Bronchial epithelial cell (primary cell): ENCODE measurements at regions not wholly inside any gene's neighbourhood (a gene's known extent, or its start where the extent isn't known, plus 50 kb on each side); places are given as distances from the start of the nearest gene placed in this dataset.
"Not testable (repeated sequence)": the region's sequence is repeated elsewhere in the genome, so short reads cannot be mapped to it uniquely, and the experiment has no call there.

Experiments used
- DNase-seq: peaks from one replicate; pipeline ENCODE4 v3.0.0-alpha.2; 2010; ENCODE audit warnings: low read depth
- FAIRE-seq: peaks from 2 replicates; lab custom pipeline; 2011; peaks lifted over from hg19 to GRCh38; lab: Jason Lieb, UNC
- H3K27me3 ChIP-seq: 2 replicates; pipeline ENCODE4 v1.5.1; 2011; ENCODE audit warnings: low read length; ENCODE audit not compliant: control insufficient read depth, insufficient read depth
- H3K36me3 ChIP-seq: 2 replicates; pipeline ENCODE4 v1.5.1; 2011; ENCODE audit warnings: low read length; ENCODE audit not compliant: control insufficient read depth, insufficient read depth
- H3K4me3 ChIP-seq: 2 replicates; pipeline ENCODE4 v1.5.1; 2011; ENCODE audit warnings: mild to moderate bottlenecking, low read depth, low read length, control low read depth
- CTCF ChIP-seq: IDR thresholded peaks from 2 replicates; pipeline ENCODE4 v1.5.1; 2011; ENCODE audit warnings: mild to moderate bottlenecking, moderate library complexity, low read length, control low read depth, inconsistent platforms; ENCODE audit not compliant: insufficient read depth, severe bottlenecking

GRCh38 chr2:175792881-175793280, 209.2 kb downstream of the LNPK start:
- FAIRE-seq (no peak), DNase-seq (no peak)
- no peaks in the 10 kb centered on the region for H3K36me3 ChIP-seq
- no peak overlapping the region for H3K4me3 ChIP-seq
- no peak for TF ChIP-seq CTCF
- no peaks in the 10 kb centered on the region for H3K27me3 ChIP-seq

- DNase-seq (no peak), FAIRE-seq (no peak)
- Histone ChIP-seq H3K36me3 (no peaks in the 10 kb centered on the region), H3K4me3 (no peak overlapping the region), H3K27me3 (no peaks in the 10 kb centered on the region)
- no peak for TF ChIP-seq CTCF
These were observed 209.9 kb downstream of the LNPK start for GRCh38 chr2:175792199-175792598.

GRCh38 chr2:175786471-175787124, 215.5 kb downstream of the LNPK start:
- Histone ChIP-seq H3K27me3 (no peaks in the 10 kb centered on the region), H3K36me3 (no peaks in the 10 kb centered on the region), H3K4me3 (no peak overlapping the region)
- no peak for TF ChIP-seq CTCF
- DNase-seq (no peak), FAIRE-seq (no peak)

GRCh38 chr2:175777337-175777736, 224.7 kb downstream of the LNPK start:
- FAIRE-seq, H3K36me3 ChIP-seq, H3K4me3 ChIP-seq, H3K27me3 ChIP-seq, DNase-seq: not testable (repeated sequence)

GRCh38 chr2:175769200-175769599, 232.9 kb downstream of the LNPK start:
- peak; percentile 28 for DNase-seq
- H3K36me3 ChIP-seq, result no peaks in the 10 kb centered on the region
- no peak for FAIRE-seq

GRCh38 chr2:175766880-175767279, 235.2 kb downstream of the LNPK start:
- Histone ChIP-seq H3K27me3 (no peaks in the 10 kb centered on the region), H3K4me3 (no peak overlapping the region), H3K36me3 (no peaks in the 10 kb centered on the region)
- TF ChIP-seq CTCF, result no peak
- DNase-seq (peak; percentile 37), FAIRE-seq (no peak)

More at GRCh38 chr2:175769200-175769599, 232.9 kb downstream of the LNPK start:
- no peak for TF ChIP-seq CTCF
- no peaks in the 10 kb centered on the region for H3K27me3 ChIP-seq
- no peak overlapping the region for H3K4me3 ChIP-seq
